ENCODE measurements at regions not wholly inside any gene's neighbourhood (a gene's known extent, or its start where the extent isn't known, plus 50 kb on each side); places are given as distances from the start of the nearest gene placed in this dataset.

DNA sequence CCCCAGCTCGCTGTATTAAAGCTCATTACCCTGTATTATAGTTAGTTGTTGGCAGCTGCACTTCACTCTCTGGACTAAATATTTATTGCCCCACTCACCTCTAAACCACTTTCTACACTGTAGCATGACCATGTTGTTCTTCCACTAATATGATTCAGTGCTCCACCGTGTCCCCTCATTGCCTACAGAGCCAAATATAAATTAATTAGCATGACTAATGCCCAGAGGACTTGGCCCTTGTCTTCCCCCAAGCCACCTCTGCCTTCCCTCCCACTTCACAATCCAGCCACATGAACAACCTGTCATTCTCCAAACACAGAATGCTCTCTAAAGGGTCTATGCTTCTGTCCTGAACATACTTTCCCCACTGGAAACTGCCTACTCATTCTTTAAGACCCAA lies 276.5 kb downstream of the PLPP3 start:
- H3K27me3 ChIP-seq = no peaks in the 10 kb centered on the region
- peaks cover 10% of the 10 kb centered on the region for H3K4me1 ChIP-seq (ENCODE audit: insufficient read depth)
- no peak overlapping the region for H3K4me3 ChIP-seq
- H3K36me3 ChIP-seq = no peaks in the 10 kb centered on the region
- WGBS, 3 donors = 78 to 85% (median 79%) methylated on average over 2 of the region's 2 CpGs
- no peak for DNase-seq
- H3K27ac ChIP-seq = no peak overlapping the region
- intact Hi-C loops (cut with DNase I) = no loop called here
- TF ChIP-seq, protein P1, sequence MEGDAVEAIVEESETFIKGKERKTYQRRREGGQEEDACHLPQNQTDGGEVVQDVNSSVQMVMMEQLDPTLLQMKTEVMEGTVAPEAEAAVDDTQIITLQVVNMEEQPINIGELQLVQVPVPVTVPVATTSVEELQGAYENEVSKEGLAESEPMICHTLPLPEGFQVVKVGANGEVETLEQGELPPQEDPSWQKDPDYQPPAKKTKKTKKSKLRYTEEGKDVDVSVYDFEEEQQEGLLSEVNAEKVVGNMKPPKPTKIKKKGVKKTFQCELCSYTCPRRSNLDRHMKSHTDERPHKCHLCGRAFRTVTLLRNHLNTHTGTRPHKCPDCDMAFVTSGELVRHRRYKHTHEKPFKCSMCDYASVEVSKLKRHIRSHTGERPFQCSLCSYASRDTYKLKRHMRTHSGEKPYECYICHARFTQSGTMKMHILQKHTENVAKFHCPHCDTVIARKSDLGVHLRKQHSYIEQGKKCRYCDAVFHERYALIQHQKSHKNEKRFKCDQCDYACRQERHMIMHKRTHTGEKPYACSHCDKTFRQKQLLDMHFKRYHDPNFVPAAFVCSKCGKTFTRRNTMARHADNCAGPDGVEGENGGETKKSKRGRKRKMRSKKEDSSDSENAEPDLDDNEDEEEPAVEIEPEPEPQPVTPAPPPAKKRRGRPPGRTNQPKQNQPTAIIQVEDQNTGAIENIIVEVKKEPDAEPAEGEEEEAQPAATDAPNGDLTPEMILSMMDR (IDR thresholded peaks at IDR 0.05) = no peak
- TF ChIP-seq POLR2A (IDR thresholded peaks at IDR 0.05) = no peak
- no peak for TF ChIP-seq EP300 (IDR thresholded peaks at IDR 0.05)
- no peaks in the 10 kb centered on the region for H3K9me3 ChIP-seq

DNA sequence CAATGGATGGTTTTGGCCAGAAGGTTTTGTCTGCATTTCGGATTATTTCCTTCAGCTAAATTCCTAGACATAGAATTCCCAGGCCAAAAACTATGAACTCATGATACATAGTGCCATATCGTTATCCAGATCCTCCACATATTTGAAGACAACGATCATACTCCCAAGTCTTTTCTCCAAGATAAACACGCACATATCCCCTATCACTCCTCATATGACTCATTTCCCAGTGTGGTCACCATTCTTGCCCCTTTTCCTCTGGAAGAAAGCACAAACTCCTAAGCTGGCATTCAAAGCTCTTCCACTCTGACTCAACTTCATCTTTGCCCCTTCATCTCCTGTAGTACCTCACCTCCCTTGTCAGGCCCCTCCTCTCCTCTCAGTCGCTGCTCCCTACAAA lies 277.6 kb downstream of the PLPP3 start:
- Histone ChIP-seq H3K4me3 (no peak overlapping the region), H3K9me3 (no peaks in the 10 kb centered on the region), H3K36me3 (no peaks in the 10 kb centered on the region), H3K4me1 (ENCODE audit: insufficient read depth) (peaks cover 10% of the 10 kb centered on the region), H3K27ac (no peak overlapping the region), H3K27me3 (no peaks in the 10 kb centered on the region)
- intact Hi-C loops (cut with DNase I) = no loop called here
- no peak for DNase-seq
- TF ChIP-seq POLR2A (IDR thresholded peaks at IDR 0.05) (no peak), EP300 (IDR thresholded peaks at IDR 0.05) (no peak)
- TF ChIP-seq, protein P1 (IDR thresholded peaks at IDR 0.05) = no peak
- WGBS, 3 donors = 61 to 77% (median 69%) methylated on average over 5 of the region's 5 CpGs

DNA sequence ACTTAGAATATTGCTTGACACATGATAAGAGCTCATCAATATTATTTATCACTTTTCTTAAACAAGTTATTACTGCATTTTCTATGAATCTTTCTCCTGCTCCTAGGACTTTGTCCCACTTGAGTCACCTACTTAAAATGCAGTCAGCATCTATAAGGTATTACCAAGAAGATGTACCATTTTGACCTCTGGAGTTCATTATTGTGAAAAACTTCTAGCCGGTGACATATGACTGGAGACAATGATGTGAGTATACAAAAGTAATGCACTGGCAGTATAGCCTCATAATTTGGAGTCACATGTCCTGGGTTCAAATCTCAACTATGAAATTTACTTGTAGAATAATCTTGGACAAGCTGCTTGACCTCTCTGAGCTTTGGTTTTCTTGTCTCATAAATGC lies 278.5 kb downstream of the PLPP3 start:
- Histone ChIP-seq H3K9me3 (no peaks in the 10 kb centered on the region), H3K4me3 (no peak overlapping the region), H3K27ac (no peak overlapping the region), H3K36me3 (no peaks in the 10 kb centered on the region), H3K4me1 (ENCODE audit: insufficient read depth) (peaks cover 8% of the 10 kb centered on the region), H3K27me3 (no peaks in the 10 kb centered on the region)
- WGBS, 3 donors = 95 to 100% (median 96%) methylated on average over 1 of the region's 1 CpG
- TF ChIP-seq POLR2A (IDR thresholded peaks at IDR 0.05) (no peak), EP300 (IDR thresholded peaks at IDR 0.05) (no peak)
- TF ChIP-seq, protein P1 (IDR thresholded peaks at IDR 0.05) = no peak
- intact Hi-C loops (cut with DNase I) = no loop called here
- DNase-seq = no peak

DNA sequence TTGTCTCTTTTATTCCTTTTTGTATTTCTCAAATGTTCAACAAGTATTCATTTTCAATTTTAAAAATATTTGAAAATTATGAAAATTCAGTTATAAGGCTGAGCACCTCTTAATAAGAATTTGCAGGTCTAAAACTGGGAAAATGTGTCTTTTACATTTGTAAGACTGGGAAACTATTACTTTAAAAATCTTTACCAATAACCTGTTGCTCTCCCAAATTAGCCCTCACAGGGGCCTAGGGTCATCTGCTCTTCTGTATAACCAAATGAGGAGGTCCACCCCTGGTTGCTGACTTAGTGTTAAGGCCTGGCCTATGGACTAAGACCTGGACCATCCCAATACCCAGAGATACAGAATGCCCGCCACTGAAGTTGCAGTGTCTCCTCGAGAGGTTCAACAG lies 280.5 kb downstream of the PLPP3 start:
- Histone ChIP-seq H3K9me3 (no peaks in the 10 kb centered on the region), H3K4me3 (no peak overlapping the region), H3K36me3 (no peaks in the 10 kb centered on the region), H3K4me1 (ENCODE audit: insufficient read depth) (peaks cover 4% of the 10 kb centered on the region), H3K27me3 (no peaks in the 10 kb centered on the region), H3K27ac (no peak overlapping the region)
- TF ChIP-seq EP300 (IDR thresholded peaks at IDR 0.05) = no peak
- DNase-seq = no peak
- WGBS, 3 donors = 97 to 100% (median 100%) methylated on average over 2 of the region's 2 CpGs
- intact Hi-C loops (cut with DNase I) = no loop called here

DNA sequence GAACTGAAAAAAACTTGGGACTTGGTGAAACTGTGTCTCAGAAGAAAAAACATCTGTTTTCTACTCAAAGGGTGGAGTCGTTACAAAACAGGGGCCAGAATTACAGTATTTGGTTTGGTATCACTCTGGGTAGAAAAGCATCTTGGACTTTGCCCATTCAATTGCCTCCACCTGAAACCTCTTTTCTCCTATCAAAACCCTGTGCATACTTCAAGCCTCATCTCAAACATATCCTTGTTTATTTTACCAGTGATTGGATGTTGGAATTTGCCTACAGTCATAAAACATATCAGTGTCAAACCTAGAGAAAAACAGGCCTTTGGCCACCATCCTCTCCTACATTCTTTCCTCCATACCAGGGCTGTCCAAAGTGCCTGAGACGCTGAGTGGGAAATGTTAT lies 281.5 kb downstream of the PLPP3 start:
- DNase-seq = no peak
- 62 to 76% (median 62%) methylated on average over 2 of the region's 2 CpGs for WGBS, 3 donors
- Histone ChIP-seq H3K27me3 (no peaks in the 10 kb centered on the region), H3K27ac (no peak overlapping the region), H3K4me1 (ENCODE audit: insufficient read depth) (peaks cover 2% of the 10 kb centered on the region), H3K36me3 (no peaks in the 10 kb centered on the region), H3K9me3 (no peaks in the 10 kb centered on the region), H3K4me3 (no peak overlapping the region)
- no peak for TF ChIP-seq POLR2A (IDR thresholded peaks at IDR 0.05)
- no peak for TF ChIP-seq EP300 (IDR thresholded peaks at IDR 0.05)
- TF ChIP-seq, protein P1 (IDR thresholded peaks at IDR 0.05) = no peak
- intact Hi-C loops (cut with DNase I) = no loop called here

Measured in ovary (tissue), 7 donors.